NT2/D1 (cell line): ENCODE measurements at regions not wholly inside any gene's neighbourhood (a gene's known extent, or its start where the extent isn't known, plus 50 kb on each side); places are given as distances from the start of the nearest gene placed in this dataset.

Source experiments
- YY1 ChIP-seq: IDR thresholded peaks from 2 replicates; pipeline ENCODE4 v1.6.1; 2011; ENCODE audit not compliant: insufficient read length, insufficient read depth
- ZNF274 ChIP-seq: IDR thresholded peaks from 2 replicates; pipeline ENCODE4 v1.6.1; 2011; ENCODE audit warnings: mild to moderate bottlenecking, low read depth, low read length

DNA sequence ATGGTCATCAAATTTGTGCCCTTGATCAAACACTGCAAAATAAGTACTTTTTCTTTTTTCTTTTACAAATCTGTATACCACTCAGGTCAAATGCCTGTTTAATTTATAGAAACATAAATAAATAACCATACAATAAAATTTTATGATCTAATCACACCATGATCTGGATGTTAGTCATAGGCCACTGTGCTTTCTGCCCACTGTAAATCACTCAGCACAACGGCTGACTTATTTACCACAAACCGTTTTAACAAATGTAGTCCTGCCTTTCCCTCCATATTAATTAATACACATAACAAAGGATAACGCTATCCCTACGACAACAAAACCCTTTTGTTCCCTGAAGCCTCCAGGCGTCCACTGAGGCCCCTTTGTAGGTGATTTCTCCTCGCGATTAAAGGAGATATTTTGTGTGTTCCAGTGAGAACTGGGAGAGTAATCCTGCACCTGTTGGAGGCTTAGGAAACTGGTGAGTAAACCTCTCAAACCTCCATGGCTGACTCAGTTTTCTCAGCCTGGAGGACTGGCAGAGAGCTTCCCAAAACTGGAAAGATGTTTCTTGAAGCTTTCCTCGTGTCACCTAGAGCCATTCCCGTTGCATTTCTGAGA is 477.1 kb upstream of the SGCG start:
- TF ChIP-seq YY1 (no peak), ZNF274 (no peak)
